MCF 10A (cell line): ENCODE measurements at regions not wholly inside any gene's neighbourhood (a gene's known extent, or its start where the extent isn't known, plus 50 kb on each side); places are given as distances from the start of the nearest gene placed in this dataset.

Experiments
- BruUV-seq: library from RNA; stranded (reverse); fragments of 400-500 nt; replicated peaks from 2 replicates; lab custom pipeline; 2021; lab: Mats Ljungman, UMichigan
- CTCF ChIA-PET: fragments of 300-600 bp; sonication (Branson Sonifier 250); formaldehyde crosslinking; extraction: SDS; loops from one replicate; lab custom pipeline; 2021; ENCODE audit warnings: antibody characterized with exemption, inconsistent platforms; lab: Yijun Ruan, JAX
- POLR2A ChIA-PET: fragments of 300-600, 350-650 bp; sonication (Branson Sonifier 250); formaldehyde crosslinking; extraction: SDS; loops from one replicate; lab custom pipeline; 2020; ENCODE audit warnings: antibody characterized with exemption, inconsistent platforms; lab: Yijun Ruan, JAX
- DNase-seq: peaks from one replicate; pipeline ENCODE4 v3.0.0-alpha.2; 2018; ENCODE audit not compliant: unreplicated experiment
- H3K27ac Mint-ChIP-seq: one replicate; pipeline ENCODE4 v1.8.0; 2022; ENCODE audit warnings: mild to moderate bottlenecking, low read depth, mixed read lengths; ENCODE audit not compliant: unreplicated experiment
- H3K27me3 Mint-ChIP-seq: one replicate; pipeline ENCODE4 v1.8.0; 2022; ENCODE audit warnings: mixed read lengths; ENCODE audit not compliant: insufficient read depth, unreplicated experiment
- H3K36me3 Mint-ChIP-seq: one replicate; pipeline ENCODE4 v1.8.0; 2022; ENCODE audit warnings: mild to moderate bottlenecking, moderate library complexity, mixed read lengths; ENCODE audit not compliant: insufficient read depth, unreplicated experiment
- H3K4me1 Mint-ChIP-seq: one replicate; pipeline ENCODE4 v1.8.0; 2022; ENCODE audit warnings: mixed read lengths; ENCODE audit not compliant: insufficient read depth, unreplicated experiment
- H3K4me3 Mint-ChIP-seq: one replicate; pipeline ENCODE4 v1.8.0; 2022; ENCODE audit warnings: mild to moderate bottlenecking, moderate library complexity, mixed read lengths; ENCODE audit not compliant: unreplicated experiment
- H3K9me3 Mint-ChIP-seq: one replicate; pipeline ENCODE4 v1.8.0; 2022; ENCODE audit warnings: mixed read lengths; ENCODE audit not compliant: unreplicated experiment
- intact Hi-C: fragments of 100-400 bp; cut with micrococcal nuclease; formaldehyde crosslinking; loops from 2 replicates; pipeline ENCODE4 v1.14.1; 2022
- TF ChIP-seq, protein P1 (sequence below): fragments of 200-600 bp; IDR thresholded peaks from one replicate; pipeline ENCODE4 v1.8.0; 2022; ENCODE audit warnings: antibody characterized with exemption, mild to moderate bottlenecking; ENCODE audit not compliant: unreplicated experiment

DNA sequence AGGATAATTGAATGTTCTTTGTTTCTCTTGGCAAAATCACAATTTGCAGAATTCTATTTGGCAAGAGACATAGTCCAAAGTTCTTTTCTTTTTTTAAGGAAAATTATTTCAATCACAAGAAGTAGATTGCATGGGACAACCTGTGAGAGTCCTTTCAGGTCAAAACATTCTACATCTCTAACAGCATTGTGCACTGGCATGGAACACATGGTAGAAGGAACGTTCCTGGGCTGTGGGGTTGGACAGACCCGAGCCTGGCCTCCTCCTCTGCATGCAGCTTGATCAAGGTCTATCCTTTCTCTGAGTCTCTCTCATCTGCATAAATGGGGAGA is 88.6 kb upstream of the CPSF6 start:
- Mint-ChIP-seq H3K27ac (no peak overlapping the region), H3K4me3 (no peak overlapping the region), H3K9me3 (no peaks in the 10 kb centered on the region), H3K36me3 (no peaks in the 10 kb centered on the region), H3K4me1 (peaks cover 11% of the 10 kb centered on the region), H3K27me3 (no peaks in the 10 kb centered on the region)
- no peak for DNase-seq
- POLR2A ChIA-PET = no interaction called here
- CTCF ChIA-PET = interaction anchor here (0.6 kb wide), 1 partner anchor 188 kb away, joined by 3 read pairs; no protein-coding TSS in a partner anchor
- intact Hi-C loops = loop anchor here (10.0 kb wide), 1 partner anchor 484 kb away; no protein-coding TSS in a partner anchor
- TF ChIP-seq, protein P1, sequence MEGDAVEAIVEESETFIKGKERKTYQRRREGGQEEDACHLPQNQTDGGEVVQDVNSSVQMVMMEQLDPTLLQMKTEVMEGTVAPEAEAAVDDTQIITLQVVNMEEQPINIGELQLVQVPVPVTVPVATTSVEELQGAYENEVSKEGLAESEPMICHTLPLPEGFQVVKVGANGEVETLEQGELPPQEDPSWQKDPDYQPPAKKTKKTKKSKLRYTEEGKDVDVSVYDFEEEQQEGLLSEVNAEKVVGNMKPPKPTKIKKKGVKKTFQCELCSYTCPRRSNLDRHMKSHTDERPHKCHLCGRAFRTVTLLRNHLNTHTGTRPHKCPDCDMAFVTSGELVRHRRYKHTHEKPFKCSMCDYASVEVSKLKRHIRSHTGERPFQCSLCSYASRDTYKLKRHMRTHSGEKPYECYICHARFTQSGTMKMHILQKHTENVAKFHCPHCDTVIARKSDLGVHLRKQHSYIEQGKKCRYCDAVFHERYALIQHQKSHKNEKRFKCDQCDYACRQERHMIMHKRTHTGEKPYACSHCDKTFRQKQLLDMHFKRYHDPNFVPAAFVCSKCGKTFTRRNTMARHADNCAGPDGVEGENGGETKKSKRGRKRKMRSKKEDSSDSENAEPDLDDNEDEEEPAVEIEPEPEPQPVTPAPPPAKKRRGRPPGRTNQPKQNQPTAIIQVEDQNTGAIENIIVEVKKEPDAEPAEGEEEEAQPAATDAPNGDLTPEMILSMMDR = no peak
- BruUV-seq = no TSS peak

DNA sequence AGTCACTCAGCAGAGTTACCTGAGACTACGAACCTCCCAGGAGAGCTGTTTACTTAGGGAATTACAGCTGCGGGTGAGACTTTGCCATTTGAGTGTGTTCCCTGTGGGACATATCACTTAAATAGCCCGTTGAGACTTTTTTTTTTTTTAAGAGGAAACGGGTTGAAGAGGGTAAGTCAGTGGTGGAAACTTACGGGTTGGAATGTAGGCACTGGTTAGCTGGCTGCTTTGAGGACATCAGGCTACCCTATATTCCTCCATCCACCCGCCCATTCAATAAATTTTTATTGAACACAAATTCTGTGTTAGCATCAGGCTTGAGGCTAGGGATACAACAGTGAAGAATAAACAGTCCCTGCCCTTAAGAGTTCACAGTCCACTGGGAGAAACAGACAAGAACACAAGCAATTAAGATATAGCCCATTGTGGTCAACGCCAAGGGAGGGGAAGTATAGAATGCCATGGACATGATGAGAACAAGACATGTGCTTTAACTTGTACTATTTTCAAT is 88.1 kb upstream of the CPSF6 start:
- intact Hi-C loops = loop anchor here (10.0 kb wide), 1 partner anchor 483 kb away; no protein-coding TSS in a partner anchor

DNA sequence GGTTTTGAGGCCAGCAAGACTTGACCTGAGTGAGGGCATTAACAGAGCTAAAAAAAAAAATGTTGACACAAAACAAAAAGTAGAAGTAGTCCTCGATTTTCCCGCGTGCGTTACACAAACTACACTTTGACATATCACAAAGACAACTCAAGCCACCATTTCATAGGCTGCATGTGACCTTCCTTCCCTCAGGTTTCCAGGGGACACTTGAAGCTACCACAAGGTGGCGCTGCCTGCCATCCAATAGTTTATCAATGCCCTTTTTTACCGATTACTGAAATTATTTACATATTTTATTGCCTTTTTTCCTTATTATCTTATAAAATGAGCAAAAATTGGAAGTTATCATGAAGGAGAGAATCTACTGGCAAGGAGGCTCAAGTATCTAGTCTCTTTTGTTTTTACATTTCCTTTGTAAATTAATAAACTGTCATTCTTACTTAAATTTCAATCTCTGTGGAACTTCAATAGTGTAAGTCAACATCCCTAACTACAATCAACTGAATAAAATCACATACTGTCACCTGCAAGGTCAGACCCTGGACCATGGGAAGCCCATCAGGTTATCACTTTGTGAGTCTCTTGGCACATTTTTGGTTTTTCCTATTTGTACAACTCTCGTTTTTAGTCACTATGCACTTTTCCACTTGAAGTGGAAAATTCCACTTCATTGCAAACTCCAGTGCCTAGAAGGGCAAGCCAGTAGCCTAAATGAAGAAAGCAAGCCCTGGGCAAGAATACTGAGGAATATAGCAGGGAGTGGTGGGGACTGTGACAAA is 84.6 kb upstream of the CPSF6 start:
- TF ChIP-seq, protein P1 = peak; percentile 92
- POLR2A ChIA-PET = interaction anchor here (0.8 to 1.2 kb wide), 4 partner anchors 9 to 100 kb away, joined by 3 to 9 read pairs (median 4); no protein-coding TSS in a partner anchor
- Mint-ChIP-seq H3K4me3 (no peak overlapping the region), H3K4me1 (peaks cover 11% of the 10 kb centered on the region), H3K27me3 (no peaks in the 10 kb centered on the region), H3K27ac (no peak overlapping the region), H3K36me3 (no peaks in the 10 kb centered on the region), H3K9me3 (no peaks in the 10 kb centered on the region)
- intact Hi-C loops = loop anchor here (1.0 to 10.0 kb wide), 5 partner anchors 100 to 1112 kb away; no protein-coding TSS in a partner anchor
- no TSS peak for BruUV-seq
- CTCF ChIA-PET = interaction anchor here (0.6 to 2.5 kb wide), 21 partner anchors 9 to 309 kb away, joined by 3 to 11 read pairs (median 4); no protein-coding TSS in a partner anchor
- DNase-seq = peak; percentile 79

More for the DNA sequence above, 88.1 kb upstream of the CPSF6 start:
- no TSS peak for BruUV-seq
- Mint-ChIP-seq H3K27me3 (no peaks in the 10 kb centered on the region), H3K36me3 (no peaks in the 10 kb centered on the region), H3K4me1 (peaks cover 11% of the 10 kb centered on the region), H3K4me3 (no peak overlapping the region), H3K27ac (no peak overlapping the region), H3K9me3 (no peaks in the 10 kb centered on the region)
- ChIA-PET POLR2A (interaction anchor here (0.6 kb wide), 1 partner anchor 274 kb away, joined by 3 read pairs; no protein-coding TSS in a partner anchor), CTCF (interaction anchor here (0.6 to 1.0 kb wide), 2 partner anchors 103 to 188 kb away, joined by 3 read pairs; no protein-coding TSS in a partner anchor)
- no peak for DNase-seq
- TF ChIP-seq, protein P1 = no peak
